OCI-LY1 (cell line): ENCODE measurements at regions not wholly inside any gene's neighbourhood (a gene's known extent, or its start where the extent isn't known, plus 50 kb on each side); places are given as distances from the start of the nearest gene placed in this dataset.

Source experiments
- CTCF ChIP-seq: fragments of 200-600 bp; sonication (generic), shearing (Covaris generic); IDR thresholded peaks from 2 replicates; pipeline ENCODE4 v1.5.1; 2017; ENCODE audit warnings: mild to moderate bottlenecking, antibody characterized with exemption, low read length, moderate library complexity, mixed read lengths
- EZH2 ChIP-seq: fragments of 200-600 bp; sonication (generic), shearing (Covaris generic); IDR thresholded peaks from 2 replicates; pipeline ENCODE4 v1.8.0; 2017; ENCODE audit warnings: borderline replicate concordance, mixed run types, mild to moderate bottlenecking, antibody characterized with exemption, low read length, moderate library complexity, mixed read lengths

GRCh38 chr13:68929075-68929745 lies 1178.4 kb upstream of the ATXN8OS start:
- TF ChIP-seq CTCF = no peak
- no peak for TF ChIP-seq EZH2
